ENCODE measurements at regions not wholly inside any gene's neighbourhood (a gene's known extent, or its start where the extent isn't known, plus 50 kb on each side); places are given as distances from the start of the nearest gene placed in this dataset.

GRCh38 chr17:14772776-14773175, 471.9 kb downstream of the HS3ST3B1 start:
- Histone ChIP-seq H3K36me3 (ENCODE audit: insufficient read depth, low read length) (no peaks in the 10 kb centered on the region), H2AFZ (ENCODE audit: low read depth, low read length) (no peak overlapping the region), H3K4me1 (ENCODE audit: insufficient read depth, low read length) (peaks cover 3% of the 10 kb centered on the region), H3K9me3 (ENCODE audit: low read length) (peaks cover 9% of the 10 kb centered on the region), H3K4me3 (ENCODE audit: low read length) (no peak overlapping the region), H3K27me3 (ENCODE audit: insufficient read depth, low read length) (no peaks in the 10 kb centered on the region)

- Histone ChIP-seq H3K4me1 (ENCODE audit: insufficient read depth, low read length) (no peaks in the 10 kb centered on the region), H2AFZ (ENCODE audit: low read depth, low read length) (no peak overlapping the region), H3K36me3 (ENCODE audit: insufficient read depth, low read length) (no peaks in the 10 kb centered on the region)
These were observed 470.7 kb downstream of the HS3ST3B1 start for GRCh38 chr17:14771543-14771942.

DNA sequence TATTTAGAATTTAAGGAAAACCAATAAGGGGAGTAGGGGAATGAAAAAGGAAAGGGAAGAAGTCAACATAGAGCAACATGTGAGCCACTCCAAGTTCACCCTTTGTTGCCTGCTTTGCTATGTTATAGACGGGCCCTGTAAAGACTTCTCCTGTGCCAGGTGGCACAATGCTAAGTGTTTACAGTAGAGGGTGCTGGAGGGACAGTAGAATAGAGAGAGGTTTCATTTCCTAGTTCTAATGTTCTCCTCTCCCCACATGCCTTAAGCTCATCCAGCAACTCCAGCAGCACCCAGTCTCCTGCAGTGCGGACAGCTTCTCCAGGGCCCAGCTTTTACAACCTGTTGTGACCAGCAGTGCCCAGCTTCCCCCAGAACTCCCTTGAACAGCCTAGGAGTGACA, 468.0 kb downstream of the HS3ST3B1 start:
- no peaks in the 10 kb centered on the region for H3K4me1 ChIP-seq (ENCODE audit: insufficient read depth, low read length)
- H3K36me3 ChIP-seq (ENCODE audit: insufficient read depth, low read length) = no peaks in the 10 kb centered on the region
- H2AFZ ChIP-seq (ENCODE audit: low read depth, low read length) = no peak overlapping the region
- no peak overlapping the region for H3K4me3 ChIP-seq (ENCODE audit: low read length)
- H3K27me3 ChIP-seq (ENCODE audit: insufficient read depth, low read length) = no peaks in the 10 kb centered on the region
- peaks cover 5% of the 10 kb centered on the region for H3K9me3 ChIP-seq (ENCODE audit: low read length)

More at GRCh38 chr17:14771543-14771942, 470.7 kb downstream of the HS3ST3B1 start:
- H3K9me3 ChIP-seq (ENCODE audit: low read length) = peaks cover 9% of the 10 kb centered on the region
- H3K27me3 ChIP-seq (ENCODE audit: insufficient read depth, low read length) = no peaks in the 10 kb centered on the region
- H3K4me3 ChIP-seq (ENCODE audit: low read length) = no peak overlapping the region

- peaks cover 6% of the 10 kb centered on the region for H3K4me1 ChIP-seq (ENCODE audit: insufficient read depth, low read length)
- no peak overlapping the region for H3K4me3 ChIP-seq (ENCODE audit: low read length)
- no peaks in the 10 kb centered on the region for H3K27me3 ChIP-seq (ENCODE audit: insufficient read depth, low read length)
- H3K9me3 ChIP-seq (ENCODE audit: low read length) = no peaks in the 10 kb centered on the region
- no peaks in the 10 kb centered on the region for H3K36me3 ChIP-seq (ENCODE audit: insufficient read depth, low read length)
- no peak overlapping the region for H2AFZ ChIP-seq (ENCODE audit: low read depth, low read length)
These were observed 462.0 kb downstream of the HS3ST3B1 start for GRCh38 chr17:14762736-14763479.

DNA sequence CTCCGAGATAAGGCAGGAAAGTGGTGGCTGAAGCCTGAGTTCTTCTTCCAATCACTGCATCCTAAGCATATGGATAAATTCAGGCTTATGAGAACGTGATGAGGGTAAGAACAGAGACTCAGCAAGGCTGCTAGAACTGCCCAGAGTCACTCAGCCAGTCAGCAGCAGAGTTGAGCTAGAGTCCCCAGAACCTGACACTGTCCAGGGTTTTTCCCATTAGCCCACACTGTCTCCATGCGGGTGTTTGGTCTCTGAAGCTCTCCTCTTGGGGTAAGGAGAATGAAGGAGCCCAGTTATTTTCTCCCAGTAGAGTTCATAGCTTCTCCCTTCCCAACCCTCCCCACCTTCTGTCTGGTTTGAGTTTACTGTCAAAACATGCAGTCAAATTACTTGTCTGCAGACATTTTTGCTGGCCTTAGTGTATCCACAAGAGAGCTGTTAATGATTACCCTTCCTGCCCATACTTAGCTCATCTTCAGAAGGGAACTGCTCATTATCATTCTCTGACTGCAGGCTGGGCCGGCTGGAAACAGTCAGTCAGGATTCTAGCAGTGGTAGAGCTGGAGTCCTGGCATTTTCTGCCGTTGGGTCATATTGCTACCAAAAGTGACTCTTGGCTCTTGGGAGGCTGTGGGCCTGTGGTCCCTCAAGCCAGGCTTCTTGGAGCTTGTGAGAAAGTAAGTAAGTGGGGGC, 460.0 kb downstream of the HS3ST3B1 start:
- H2AFZ ChIP-seq (ENCODE audit: low read depth, low read length) = no peak overlapping the region
- peaks cover 6% of the 10 kb centered on the region for H3K4me1 ChIP-seq (ENCODE audit: insufficient read depth, low read length)
- H3K36me3 ChIP-seq (ENCODE audit: insufficient read depth, low read length) = no peaks in the 10 kb centered on the region
- no peak overlapping the region for H3K4me3 ChIP-seq (ENCODE audit: low read length)
- H3K9me3 ChIP-seq (ENCODE audit: low read length) = no peaks in the 10 kb centered on the region
- no peaks in the 10 kb centered on the region for H3K27me3 ChIP-seq (ENCODE audit: insufficient read depth, low read length)

DNA sequence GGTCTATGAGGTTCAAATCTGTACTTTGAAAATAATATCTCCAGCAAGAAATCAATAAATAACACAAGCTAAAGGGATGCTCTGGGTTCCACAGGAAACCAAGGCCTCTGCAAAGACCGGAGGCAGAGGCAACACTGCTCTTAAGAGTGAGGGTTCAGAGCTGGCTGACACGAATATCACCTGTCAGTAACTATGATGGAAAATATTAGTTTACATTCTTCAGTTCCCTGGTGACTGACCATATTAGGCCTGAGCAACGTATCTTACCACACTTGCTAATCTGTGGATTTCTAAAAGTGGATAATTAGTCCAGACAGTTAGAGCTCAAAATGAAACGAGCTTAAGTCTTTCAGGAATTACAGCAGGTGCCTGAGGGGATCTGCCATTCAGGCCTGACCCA, 459.3 kb downstream of the HS3ST3B1 start:
- no peaks in the 10 kb centered on the region for H3K36me3 ChIP-seq (ENCODE audit: insufficient read depth, low read length)
- H3K4me1 ChIP-seq (ENCODE audit: insufficient read depth, low read length) = peaks cover 6% of the 10 kb centered on the region
- no peak overlapping the region for H2AFZ ChIP-seq (ENCODE audit: low read depth, low read length)
- no peaks in the 10 kb centered on the region for H3K27me3 ChIP-seq (ENCODE audit: insufficient read depth, low read length)
- H3K4me3 ChIP-seq (ENCODE audit: low read length) = no peak overlapping the region
- H3K9me3 ChIP-seq (ENCODE audit: low read length) = no peaks in the 10 kb centered on the region

DNA sequence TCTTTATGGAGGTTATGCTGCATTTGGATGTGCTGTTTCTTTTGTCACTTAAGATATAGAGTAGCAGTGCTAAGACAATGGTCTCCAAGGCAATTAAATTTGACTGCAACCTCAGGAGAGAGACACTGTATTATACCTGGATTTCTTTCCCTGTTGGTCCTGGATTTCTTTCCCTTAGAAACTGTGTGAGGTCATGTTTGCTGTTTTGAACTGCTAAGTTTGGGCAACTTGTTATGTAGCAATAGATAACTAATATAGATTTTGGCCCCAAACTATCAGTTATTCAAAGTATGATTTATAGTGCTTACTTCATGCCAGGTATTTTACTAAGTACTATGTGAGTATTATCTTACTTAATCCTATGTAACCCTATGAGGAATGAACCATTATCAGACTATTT, 458.4 kb downstream of the HS3ST3B1 start:
- Histone ChIP-seq H2AFZ (ENCODE audit: low read depth, low read length) (no peak overlapping the region), H3K4me3 (ENCODE audit: low read length) (no peak overlapping the region), H3K4me1 (ENCODE audit: insufficient read depth, low read length) (peaks cover 6% of the 10 kb centered on the region), H3K9me3 (ENCODE audit: low read length) (no peaks in the 10 kb centered on the region), H3K36me3 (ENCODE audit: insufficient read depth, low read length) (no peaks in the 10 kb centered on the region), H3K27me3 (ENCODE audit: insufficient read depth, low read length) (no peaks in the 10 kb centered on the region)

GRCh38 chr17:14756479-14756878, 455.6 kb downstream of the HS3ST3B1 start:
- no peaks in the 10 kb centered on the region for H3K27me3 ChIP-seq (ENCODE audit: insufficient read depth, low read length)
- no peak overlapping the region for H2AFZ ChIP-seq (ENCODE audit: low read depth, low read length)
- no peak overlapping the region for H3K4me3 ChIP-seq (ENCODE audit: low read length)
- H3K4me1 ChIP-seq (ENCODE audit: insufficient read depth, low read length) = no peaks in the 10 kb centered on the region
- no peaks in the 10 kb centered on the region for H3K9me3 ChIP-seq (ENCODE audit: low read length)
- H3K36me3 ChIP-seq (ENCODE audit: insufficient read depth, low read length) = no peaks in the 10 kb centered on the region

GRCh38 chr17:14755002-14755401, 454.1 kb downstream of the HS3ST3B1 start:
- Histone ChIP-seq H3K4me1 (ENCODE audit: insufficient read depth, low read length) (no peaks in the 10 kb centered on the region), H3K27me3 (ENCODE audit: insufficient read depth, low read length) (no peaks in the 10 kb centered on the region), H3K36me3 (ENCODE audit: insufficient read depth, low read length) (no peaks in the 10 kb centered on the region), H3K9me3 (ENCODE audit: low read length) (no peaks in the 10 kb centered on the region), H2AFZ (ENCODE audit: low read depth, low read length) (no peak overlapping the region), H3K4me3 (ENCODE audit: low read length) (no peak overlapping the region)

DNA sequence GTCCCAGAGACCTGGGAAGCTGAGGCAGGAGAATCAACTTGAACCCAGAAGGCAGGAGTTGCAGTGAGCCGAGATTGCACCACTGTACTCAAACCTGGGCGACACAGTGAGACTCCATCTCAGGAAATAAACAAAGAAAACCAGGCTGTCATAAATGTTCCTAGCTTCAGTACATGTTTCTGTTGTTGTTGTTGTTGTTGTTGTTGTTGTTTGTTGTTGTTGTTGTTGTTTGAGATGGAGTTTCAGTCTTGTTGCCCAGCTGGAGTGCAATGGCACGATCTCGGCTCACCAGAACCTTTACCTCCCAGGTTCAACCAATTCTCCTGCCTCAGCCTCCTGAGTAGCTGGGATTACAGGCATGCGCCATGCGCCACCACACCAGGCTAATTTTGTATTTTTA, 452.5 kb downstream of the HS3ST3B1 start:
- no peaks in the 10 kb centered on the region for H3K36me3 ChIP-seq (ENCODE audit: insufficient read depth, low read length)
- H3K27me3 ChIP-seq (ENCODE audit: insufficient read depth, low read length) = no peaks in the 10 kb centered on the region
- H3K9me3 ChIP-seq (ENCODE audit: low read length) = no peaks in the 10 kb centered on the region
- no peak overlapping the region for H2AFZ ChIP-seq (ENCODE audit: low read depth, low read length)
- no peak overlapping the region for H3K4me3 ChIP-seq (ENCODE audit: low read length)
- H3K4me1 ChIP-seq (ENCODE audit: insufficient read depth, low read length) = no peaks in the 10 kb centered on the region

- Histone ChIP-seq H3K4me3 (ENCODE audit: low read length) (no peak overlapping the region), H3K9me3 (ENCODE audit: low read length) (no peaks in the 10 kb centered on the region), H3K4me1 (ENCODE audit: insufficient read depth, low read length) (no peaks in the 10 kb centered on the region), H3K36me3 (ENCODE audit: insufficient read depth, low read length) (no peaks in the 10 kb centered on the region), H2AFZ (ENCODE audit: low read depth, low read length) (no peak overlapping the region), H3K27me3 (ENCODE audit: insufficient read depth, low read length) (no peaks in the 10 kb centered on the region)
These were observed 451.1 kb downstream of the HS3ST3B1 start for GRCh38 chr17:14752011-14752410.

DNA sequence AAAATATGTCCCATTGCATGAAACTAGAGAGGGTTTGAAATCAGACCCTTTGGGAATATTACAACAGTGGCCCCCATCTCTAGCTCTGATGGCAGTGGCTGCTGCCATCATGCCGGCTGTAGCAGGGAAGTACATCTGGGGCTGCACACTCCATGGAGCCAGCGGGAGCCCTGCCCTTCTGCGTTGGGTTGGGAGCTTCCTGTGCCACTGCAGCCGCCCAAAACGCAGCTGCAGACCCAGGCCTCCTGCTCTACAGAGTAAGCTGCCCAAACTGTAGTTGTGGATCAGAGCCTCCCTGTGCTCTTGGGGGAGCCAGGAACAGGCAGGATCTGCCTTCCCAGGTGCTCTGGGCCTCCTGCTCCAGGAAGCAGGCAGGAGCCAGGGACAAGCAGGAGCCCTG, 450.0 kb downstream of the HS3ST3B1 start:
- no peaks in the 10 kb centered on the region for H3K9me3 ChIP-seq (ENCODE audit: low read length)
- H3K27me3 ChIP-seq (ENCODE audit: insufficient read depth, low read length) = no peaks in the 10 kb centered on the region
- H3K4me3 ChIP-seq (ENCODE audit: low read length) = no peak overlapping the region
- H3K4me1 ChIP-seq (ENCODE audit: insufficient read depth, low read length) = no peaks in the 10 kb centered on the region
- no peak overlapping the region for H2AFZ ChIP-seq (ENCODE audit: low read depth, low read length)
- H3K36me3 ChIP-seq (ENCODE audit: insufficient read depth, low read length) = no peaks in the 10 kb centered on the region

DNA sequence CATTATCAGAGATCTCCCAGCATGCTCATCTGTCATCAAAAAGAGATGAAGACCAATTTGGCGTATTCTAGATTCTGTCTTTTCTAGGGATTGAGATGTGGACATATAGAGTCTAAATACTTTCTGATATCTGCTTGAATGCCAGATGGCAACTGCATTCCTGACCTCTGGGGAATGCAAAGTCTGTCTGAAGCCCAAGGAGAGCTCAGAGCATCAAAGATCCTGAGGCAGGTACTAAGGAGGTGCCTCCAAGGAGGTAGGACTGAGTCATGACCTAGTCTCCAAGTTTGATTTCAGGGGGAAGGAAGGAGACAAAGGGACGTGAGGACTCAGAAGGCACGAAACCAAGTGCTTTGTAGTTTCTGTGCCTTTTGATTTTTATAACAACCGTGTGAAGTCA, 448.4 kb downstream of the HS3ST3B1 start:
- H2AFZ ChIP-seq (ENCODE audit: low read depth, low read length) = no peak overlapping the region
- H3K36me3 ChIP-seq (ENCODE audit: insufficient read depth, low read length) = no peaks in the 10 kb centered on the region
- no peak overlapping the region for H3K4me3 ChIP-seq (ENCODE audit: low read length)
- no peaks in the 10 kb centered on the region for H3K4me1 ChIP-seq (ENCODE audit: insufficient read depth, low read length)
- H3K9me3 ChIP-seq (ENCODE audit: low read length) = no peaks in the 10 kb centered on the region
- H3K27me3 ChIP-seq (ENCODE audit: insufficient read depth, low read length) = no peaks in the 10 kb centered on the region
